Progenitor cell of endocrine pancreas (in vitro differentiated cells): ENCODE measurements at regions not wholly inside any gene's neighbourhood (a gene's known extent, or its start where the extent isn't known, plus 50 kb on each side); places are given as distances from the start of the nearest gene placed in this dataset.
A peak's percentile ranks its signal among the peaks of the same experiment; 100 is the strongest.

ENCODE experiments used
- DNase-seq: peaks from one replicate; pipeline ENCODE4 v3.0.0; 2021; ENCODE audit warnings: low spot score; ENCODE audit not compliant: unreplicated experiment
- H3K27ac Mint-ChIP-seq: 2 replicates; pipeline ENCODE4 v1.8.0; 2021; ENCODE audit warnings: mild to moderate bottlenecking, moderate library complexity, mixed read lengths
- H3K27me3 Mint-ChIP-seq: 2 replicates; pipeline ENCODE4 v1.8.0; 2021; ENCODE audit warnings: mixed read lengths
- H3K36me3 Mint-ChIP-seq: 2 replicates; pipeline ENCODE4 v1.8.0; 2022; ENCODE audit warnings: mixed read lengths; ENCODE audit not compliant: insufficient read depth
- H3K4me1 Mint-ChIP-seq: 2 replicates; pipeline ENCODE4 v1.8.0; 2021; ENCODE audit warnings: low read depth, mixed read lengths
- H3K4me3 Mint-ChIP-seq: 2 replicates; pipeline ENCODE4 v1.8.0; 2021; ENCODE audit warnings: low read depth, mild to moderate bottlenecking, moderate library complexity, mixed read lengths
- H3K9me3 Mint-ChIP-seq: 2 replicates; pipeline ENCODE4 v1.8.0; 2021; ENCODE audit warnings: low read depth, mixed read lengths
- CTCF ChIP-seq: fragments of 200-600 bp; sonication (generic); IDR thresholded peaks from one replicate; pipeline ENCODE4 v1.5.0; 2021; ENCODE audit warnings: antibody characterized with exemption, mild to moderate bottlenecking; ENCODE audit not compliant: unreplicated experiment

DNA sequence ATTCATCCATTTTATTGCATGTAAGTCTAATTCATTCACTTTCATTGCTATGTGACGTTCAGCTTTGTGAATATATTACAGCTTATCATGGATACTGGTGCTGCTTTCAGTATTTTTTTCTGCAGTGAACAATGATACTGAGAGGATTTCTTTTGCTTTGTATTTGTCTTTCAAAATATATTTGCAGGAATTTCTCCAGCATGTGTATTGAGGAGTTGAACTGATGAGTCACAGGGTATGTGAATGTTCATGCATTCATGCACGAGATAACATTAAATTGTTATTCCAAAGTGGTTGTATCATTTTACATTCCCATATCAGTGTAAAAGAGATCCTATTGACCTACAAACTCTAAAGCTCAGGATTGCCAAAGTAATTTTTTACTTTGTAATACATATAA is 283.8 kb upstream of the ARSJ start:
- Mint-ChIP-seq H3K4me3 (no peak overlapping the region), H3K27ac (no peak overlapping the region), H3K4me1 (peaks cover 14% of the 10 kb centered on the region), H3K27me3 (no peaks in the 10 kb centered on the region), H3K9me3 (no peaks in the 10 kb centered on the region), H3K36me3 (no peaks in the 10 kb centered on the region)
- DNase-seq = no peak
- TF ChIP-seq CTCF = no peak

GRCh38 chr4:114264452-114264851 is 285.0 kb upstream of the ARSJ start:
- Mint-ChIP-seq H3K27me3 (no peaks in the 10 kb centered on the region), H3K9me3 (no peaks in the 10 kb centered on the region), H3K4me1 (peaks cover 14% of the 10 kb centered on the region), H3K36me3 (no peaks in the 10 kb centered on the region), H3K4me3 (no peak overlapping the region), H3K27ac (peak overlapping the region; percentile 15)
- no peak for DNase-seq
- no peak for TF ChIP-seq CTCF

DNA sequence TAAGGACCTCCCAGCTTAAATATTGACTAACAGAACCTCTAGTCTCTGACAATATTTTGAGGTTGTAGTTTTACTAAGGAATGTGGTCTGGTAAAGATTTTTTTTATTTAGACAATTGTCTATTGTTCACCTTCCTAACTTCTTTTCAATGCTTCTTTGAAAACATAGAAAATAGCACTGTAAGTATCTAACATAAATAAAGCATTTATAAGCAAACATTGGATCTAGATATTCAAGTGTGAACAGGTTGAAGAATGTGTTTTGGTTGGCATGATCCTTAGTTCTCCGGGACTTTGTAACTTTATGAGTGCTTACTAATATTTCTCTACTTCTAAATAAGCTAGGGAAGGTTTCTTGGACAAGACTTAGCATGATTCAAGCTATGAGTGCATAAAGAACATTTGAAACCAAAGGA is 285.4 kb upstream of the ARSJ start:
- Mint-ChIP-seq H3K4me1 (peaks cover 14% of the 10 kb centered on the region), H3K4me3 (no peak overlapping the region), H3K27ac (peak overlapping the region; percentile 1), H3K9me3 (no peaks in the 10 kb centered on the region), H3K27me3 (no peaks in the 10 kb centered on the region), H3K36me3 (no peaks in the 10 kb centered on the region)
- TF ChIP-seq CTCF = no peak
- DNase-seq = no peak

- TF ChIP-seq CTCF = no peak
- DNase-seq = no peak
- Mint-ChIP-seq H3K36me3 (no peaks in the 10 kb centered on the region), H3K27ac (peak overlapping the region; percentile 1), H3K27me3 (no peaks in the 10 kb centered on the region), H3K4me1 (peaks cover 14% of the 10 kb centered on the region), H3K9me3 (no peaks in the 10 kb centered on the region), H3K4me3 (no peak overlapping the region)
Observed at GRCh38 chr4:114265342-114265741, 285.9 kb upstream of the ARSJ start.

GRCh38 chr4:114267976-114268375 is 288.5 kb upstream of the ARSJ start:
- DNase-seq = no peak
- no peaks in the 10 kb centered on the region for H3K9me3 Mint-ChIP-seq
- no peaks in the 10 kb centered on the region for H3K36me3 Mint-ChIP-seq
- H3K4me1 Mint-ChIP-seq = peaks cover 14% of the 10 kb centered on the region
- H3K27me3 Mint-ChIP-seq = no peaks in the 10 kb centered on the region
- no peak for TF ChIP-seq CTCF
- H3K4me3 Mint-ChIP-seq = no peak overlapping the region
- no peak overlapping the region for H3K27ac Mint-ChIP-seq
